Liver (tissue), 8 donors: ENCODE measurements at regions not wholly inside any gene's neighbourhood (a gene's known extent, or its start where the extent isn't known, plus 50 kb on each side); places are given as distances from the start of the nearest gene placed in this dataset.

Source experiments
- DNase-seq: peaks from one replicate; pipeline ENCODE4 v3.0.0-alpha.2; 2017; ENCODE audit warnings: low spot score
- H3K27ac ChIP-seq, 2 donors: one replicate each; pipeline ENCODE4 v1.7.0; 2013; ENCODE audit warnings: inconsistent platforms in 2 of 2, low read length in 2 of 2, control low read depth in 1 of 2, low read depth in 1 of 2, mild to moderate bottlenecking in 1 of 2
- H3K27me3 ChIP-seq, 4 donors: one replicate each; pipeline versions ENCODE4 v1.6.1 to v1.7.0; 2013; ENCODE audit warnings: low read length in 3 of 4, inconsistent platforms in 1 of 4, mild to moderate bottlenecking in 1 of 4, moderate library complexity in 1 of 4; ENCODE audit not compliant: control insufficient read depth in 4 of 4, insufficient read depth in 4 of 4
- H3K36me3 ChIP-seq, 4 donors: one replicate each; pipeline versions ENCODE4 v1.6.1 to v1.7.0; 2013; ENCODE audit warnings: low read length in 3 of 4, mild to moderate bottlenecking in 3 of 4, low read depth in 1 of 4, moderate library complexity in 1 of 4; ENCODE audit not compliant: control insufficient read depth in 4 of 4, insufficient read depth in 3 of 4
- H3K4me1 ChIP-seq, 4 donors: one replicate each; pipeline versions ENCODE4 v1.6.1 to v1.7.0; 2013; ENCODE audit warnings: low read length in 3 of 4, mild to moderate bottlenecking in 3 of 4, moderate library complexity in 1 of 4; ENCODE audit not compliant: control insufficient read depth in 4 of 4, insufficient read depth in 4 of 4
- H3K4me3 ChIP-seq, 3 donors: one replicate each; pipeline versions ENCODE4 v1.6.1 to v1.7.0; 2013; ENCODE audit warnings: low read length in 3 of 3, control low read depth in 1 of 3, low read depth in 1 of 3, mild to moderate bottlenecking in 1 of 3
- H3K9ac ChIP-seq, 2 donors: one replicate each; pipeline ENCODE4 v1.7.0; 2013; ENCODE audit warnings: low read length in 2 of 2, mild to moderate bottlenecking in 2 of 2, moderate library complexity in 2 of 2, control low read depth in 1 of 2, low read depth in 1 of 2
- H3K9me3 ChIP-seq, 4 donors: one replicate each; pipeline versions ENCODE4 v1.6.1 to v1.7.0; 2013; ENCODE audit warnings: low read length in 3 of 4; ENCODE audit not compliant: control insufficient read depth in 4 of 4
- EGR1 ChIP-seq, 2 donors: IDR thresholded peaks; 2 replicates each; pipeline ENCODE4 v1.6.1; 2016 to 2018; ENCODE audit warnings: antibody characterized with exemption in 2 of 2, low read depth in 2 of 2
- FOXA1 ChIP-seq: IDR thresholded peaks from 2 replicates; pipeline ENCODE4 v1.6.1; 2016; ENCODE audit warnings: antibody characterized with exemption
- FOXA2 ChIP-seq: IDR thresholded peaks from 2 replicates; pipeline ENCODE4 v1.6.1; 2016; ENCODE audit warnings: antibody characterized with exemption
- HNF4A ChIP-seq, 2 donors: conservative IDR thresholded peaks; 2 replicates each; pipeline ENCODE4 v1.6.1; 2016; ENCODE audit warnings: antibody characterized with exemption in 2 of 2, mild to moderate bottlenecking in 2 of 2
- HNF4G ChIP-seq: IDR thresholded peaks from 2 replicates; pipeline ENCODE4 v1.6.1; 2016; ENCODE audit warnings: antibody characterized with exemption
- JUND ChIP-seq, 2 donors: IDR thresholded peaks; 2 replicates each; pipeline ENCODE4 v1.6.1; 2016; ENCODE audit warnings: antibody characterized with exemption in 2 of 2
- NR2F2 ChIP-seq: IDR thresholded peaks from 2 replicates; pipeline ENCODE4 v1.6.1; 2016; ENCODE audit warnings: antibody characterized with exemption
- RAD21 ChIP-seq, 2 donors: IDR thresholded peaks; 2 replicates each; pipeline ENCODE4 v1.6.1; 2016; ENCODE audit warnings: antibody characterized with exemption in 2 of 2, mild to moderate bottlenecking in 2 of 2
- RXRA ChIP-seq, 2 donors: IDR thresholded peaks; 2 replicates each; pipeline ENCODE4 v1.6.1; 2017 to 2018; ENCODE audit warnings: antibody characterized with exemption in 2 of 2, mild to moderate bottlenecking in 1 of 2
- SP1 ChIP-seq: IDR thresholded peaks from 2 replicates; pipeline ENCODE4 v1.6.1; 2018; ENCODE audit warnings: antibody characterized with exemption, mild to moderate bottlenecking
- TAF1 ChIP-seq: conservative IDR thresholded peaks from 2 replicates; pipeline ENCODE4 v1.6.1; 2016; ENCODE audit warnings: antibody characterized with exemption, mild to moderate bottlenecking
- WGBS: extraction: QIAGEN DNeasy Blood & Tissue Kit; methylation state at CpG from one replicate; pipeline ENCODE4 v1.1.7; 2013; 5-methylcytosine and 5-hydroxymethylcytosine counted together
- TF ChIP-seq, protein P1 (sequence below): IDR thresholded peaks from 2 replicates; pipeline ENCODE4 v1.6.1; 2016; ENCODE audit warnings: antibody characterized with exemption
- TF ChIP-seq, protein P2 (sequence below): IDR thresholded peaks from 2 replicates; pipeline ENCODE4 v1.6.1; 2016; ENCODE audit warnings: antibody characterized with exemption, mild to moderate bottlenecking
- TF ChIP-seq, protein P3 (sequence below): fragments of 150-350 bp; IDR thresholded peaks from 2 replicates; pipeline ENCODE4 v1.5.1; 2017; ENCODE audit warnings: improper control_type of control experiment, low read depth, low read length; ENCODE audit not compliant: missing input control
- TF ChIP-seq, protein P4 (sequence below): IDR thresholded peaks from 2 replicates; pipeline ENCODE4 v1.6.1; 2016; ENCODE audit warnings: antibody characterized with exemption
- donor health status: healthy.
- donor health status: healthy.
- donor health status: healthy.
- donor health status: healthy.
- donor health status: healthy.

DNA sequence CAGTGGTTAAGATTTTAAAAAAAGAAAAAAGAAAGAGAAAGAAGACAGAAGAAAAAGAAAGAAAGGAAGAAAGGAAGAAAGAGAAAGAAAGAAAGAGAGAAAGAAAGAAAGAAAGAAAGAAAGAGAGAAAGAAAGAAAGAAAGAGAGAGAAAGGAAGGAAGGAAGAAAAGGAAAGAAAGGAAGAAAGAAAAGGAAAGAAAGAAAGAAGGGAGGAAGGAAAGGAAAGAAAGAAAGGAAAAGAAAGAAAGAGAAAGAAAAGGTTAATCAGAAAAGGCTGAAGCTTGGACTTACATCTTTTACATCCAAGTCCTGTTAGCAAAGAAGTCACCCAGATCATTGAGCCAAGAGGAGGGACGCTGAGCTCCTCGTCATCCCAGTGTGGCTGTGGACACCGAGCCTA is 70.0 kb downstream of the IRX2 start:
- Histone ChIP-seq H3K4me3 (no peak overlapping the region), H3K36me3 (no peaks in the 10 kb centered on the region), H3K9ac (no peak overlapping the region), H3K27me3 (peaks cover 0 to 8% (median 2%) of the 10 kb centered on the region in 4 donors), H3K4me1 (no peaks in the 10 kb centered on the region), H3K9me3 (peaks cover 0 to 2% (median 0%) of the 10 kb centered on the region in 4 donors), H3K27ac (no peak overlapping the region)
- no peak for DNase-seq
- WGBS: 83% methylated on average over 3 of the region's 3 CpGs
- no peak for TF ChIP-seq JUND (IDR thresholded peaks at IDR 0.05)
- TF ChIP-seq, protein P1, sequence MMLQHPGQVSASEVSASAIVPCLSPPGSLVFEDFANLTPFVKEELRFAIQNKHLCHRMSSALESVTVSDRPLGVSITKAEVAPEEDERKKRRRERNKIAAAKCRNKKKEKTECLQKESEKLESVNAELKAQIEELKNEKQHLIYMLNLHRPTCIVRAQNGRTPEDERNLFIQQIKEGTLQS: no peak
- TF ChIP-seq SP1: no peak
- no peak for TF ChIP-seq RXRA (IDR thresholded peaks at IDR 0.05)
- TF ChIP-seq HNF4A (conservative IDR thresholded peaks at IDR 0.05): no peak
- TF ChIP-seq NR2F2: no peak
- no peak for TF ChIP-seq FOXA1

DNA sequence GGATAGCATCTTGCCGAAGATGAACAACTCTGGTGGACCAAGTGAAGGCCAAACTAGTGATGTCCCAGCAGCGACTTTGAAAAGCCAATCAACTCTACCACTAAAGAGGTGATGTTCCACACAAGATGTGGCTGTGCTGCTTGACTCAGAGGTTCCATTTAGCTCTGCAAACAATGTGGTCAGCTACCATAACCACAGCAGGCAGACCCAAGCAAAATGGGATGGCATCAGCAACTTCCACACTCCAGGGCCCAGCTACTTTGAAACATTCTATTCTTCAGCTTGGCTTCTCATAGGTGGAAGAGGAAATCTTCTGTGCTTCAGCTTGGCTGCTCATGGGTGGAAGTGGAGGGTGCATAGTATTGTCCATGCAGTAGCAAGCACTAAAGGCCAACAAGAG is 70.5 kb downstream of the IRX2 start:
- Histone ChIP-seq H3K27me3 (peaks cover 0 to 8% (median 2%) of the 10 kb centered on the region in 4 donors), H3K9me3 (peaks cover 0 to 2% (median 0%) of the 10 kb centered on the region in 4 donors), H3K4me3 (no peak overlapping the region), H3K36me3 (no peaks in the 10 kb centered on the region), H3K27ac (no peak overlapping the region), H3K4me1 (no peaks in the 10 kb centered on the region), H3K9ac (no peak overlapping the region)
- no peak for DNase-seq
- TF ChIP-seq, protein P1: no peak
- TF ChIP-seq RXRA (IDR thresholded peaks at IDR 0.05) (no peak), FOXA2 (no peak), EGR1 (IDR thresholded peaks at IDR 0.05; ENCODE audit: low read depth in 2 of 2) (no peak), HNF4A (conservative IDR thresholded peaks at IDR 0.05) (no peak), RAD21 (IDR thresholded peaks at IDR 0.05) (no peak), TAF1 (no peak), NR2F2 (no peak), SP1 (no peak), JUND (IDR thresholded peaks at IDR 0.05) (no peak), HNF4G (no peak)
- TF ChIP-seq, protein P2, sequence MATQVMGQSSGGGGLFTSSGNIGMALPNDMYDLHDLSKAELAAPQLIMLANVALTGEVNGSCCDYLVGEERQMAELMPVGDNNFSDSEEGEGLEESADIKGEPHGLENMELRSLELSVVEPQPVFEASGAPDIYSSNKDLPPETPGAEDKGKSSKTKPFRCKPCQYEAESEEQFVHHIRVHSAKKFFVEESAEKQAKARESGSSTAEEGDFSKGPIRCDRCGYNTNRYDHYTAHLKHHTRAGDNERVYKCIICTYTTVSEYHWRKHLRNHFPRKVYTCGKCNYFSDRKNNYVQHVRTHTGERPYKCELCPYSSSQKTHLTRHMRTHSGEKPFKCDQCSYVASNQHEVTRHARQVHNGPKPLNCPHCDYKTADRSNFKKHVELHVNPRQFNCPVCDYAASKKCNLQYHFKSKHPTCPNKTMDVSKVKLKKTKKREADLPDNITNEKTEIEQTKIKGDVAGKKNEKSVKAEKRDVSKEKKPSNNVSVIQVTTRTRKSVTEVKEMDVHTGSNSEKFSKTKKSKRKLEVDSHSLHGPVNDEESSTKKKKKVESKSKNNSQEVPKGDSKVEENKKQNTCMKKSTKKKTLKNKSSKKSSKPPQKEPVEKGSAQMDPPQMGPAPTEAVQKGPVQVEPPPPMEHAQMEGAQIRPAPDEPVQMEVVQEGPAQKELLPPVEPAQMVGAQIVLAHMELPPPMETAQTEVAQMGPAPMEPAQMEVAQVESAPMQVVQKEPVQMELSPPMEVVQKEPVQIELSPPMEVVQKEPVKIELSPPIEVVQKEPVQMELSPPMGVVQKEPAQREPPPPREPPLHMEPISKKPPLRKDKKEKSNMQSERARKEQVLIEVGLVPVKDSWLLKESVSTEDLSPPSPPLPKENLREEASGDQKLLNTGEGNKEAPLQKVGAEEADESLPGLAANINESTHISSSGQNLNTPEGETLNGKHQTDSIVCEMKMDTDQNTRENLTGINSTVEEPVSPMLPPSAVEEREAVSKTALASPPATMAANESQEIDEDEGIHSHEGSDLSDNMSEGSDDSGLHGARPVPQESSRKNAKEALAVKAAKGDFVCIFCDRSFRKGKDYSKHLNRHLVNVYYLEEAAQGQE: no peak
- TF ChIP-seq, protein P3, sequence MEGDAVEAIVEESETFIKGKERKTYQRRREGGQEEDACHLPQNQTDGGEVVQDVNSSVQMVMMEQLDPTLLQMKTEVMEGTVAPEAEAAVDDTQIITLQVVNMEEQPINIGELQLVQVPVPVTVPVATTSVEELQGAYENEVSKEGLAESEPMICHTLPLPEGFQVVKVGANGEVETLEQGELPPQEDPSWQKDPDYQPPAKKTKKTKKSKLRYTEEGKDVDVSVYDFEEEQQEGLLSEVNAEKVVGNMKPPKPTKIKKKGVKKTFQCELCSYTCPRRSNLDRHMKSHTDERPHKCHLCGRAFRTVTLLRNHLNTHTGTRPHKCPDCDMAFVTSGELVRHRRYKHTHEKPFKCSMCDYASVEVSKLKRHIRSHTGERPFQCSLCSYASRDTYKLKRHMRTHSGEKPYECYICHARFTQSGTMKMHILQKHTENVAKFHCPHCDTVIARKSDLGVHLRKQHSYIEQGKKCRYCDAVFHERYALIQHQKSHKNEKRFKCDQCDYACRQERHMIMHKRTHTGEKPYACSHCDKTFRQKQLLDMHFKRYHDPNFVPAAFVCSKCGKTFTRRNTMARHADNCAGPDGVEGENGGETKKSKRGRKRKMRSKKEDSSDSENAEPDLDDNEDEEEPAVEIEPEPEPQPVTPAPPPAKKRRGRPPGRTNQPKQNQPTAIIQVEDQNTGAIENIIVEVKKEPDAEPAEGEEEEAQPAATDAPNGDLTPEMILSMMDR: no peak
- TF ChIP-seq, protein P4, sequence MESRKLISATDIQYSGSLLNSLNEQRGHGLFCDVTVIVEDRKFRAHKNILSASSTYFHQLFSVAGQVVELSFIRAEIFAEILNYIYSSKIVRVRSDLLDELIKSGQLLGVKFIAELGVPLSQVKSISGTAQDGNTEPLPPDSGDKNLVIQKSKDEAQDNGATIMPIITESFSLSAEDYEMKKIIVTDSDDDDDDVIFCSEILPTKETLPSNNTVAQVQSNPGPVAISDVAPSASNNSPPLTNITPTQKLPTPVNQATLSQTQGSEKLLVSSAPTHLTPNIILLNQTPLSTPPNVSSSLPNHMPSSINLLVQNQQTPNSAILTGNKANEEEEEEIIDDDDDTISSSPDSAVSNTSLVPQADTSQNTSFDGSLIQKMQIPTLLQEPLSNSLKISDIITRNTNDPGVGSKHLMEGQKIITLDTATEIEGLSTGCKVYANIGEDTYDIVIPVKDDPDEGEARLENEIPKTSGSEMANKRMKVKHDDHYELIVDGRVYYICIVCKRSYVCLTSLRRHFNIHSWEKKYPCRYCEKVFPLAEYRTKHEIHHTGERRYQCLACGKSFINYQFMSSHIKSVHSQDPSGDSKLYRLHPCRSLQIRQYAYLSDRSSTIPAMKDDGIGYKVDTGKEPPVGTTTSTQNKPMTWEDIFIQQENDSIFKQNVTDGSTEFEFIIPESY: no peak
- WGBS: 75% methylated on average over 2 of the region's 2 CpGs
